ENCODE measurements at regions not wholly inside any gene's neighbourhood (a gene's known extent, or its start where the extent isn't known, plus 50 kb on each side); places are given as distances from the start of the nearest gene placed in this dataset.

GRCh38 chr2:66790651-66791181 is 355.8 kb downstream of the MEIS1 start:
- TF ChIP-seq CTCF (IDR thresholded peaks at IDR 0.05) = no peak
- no peak for TF ChIP-seq TCF7L2 (IDR thresholded peaks at IDR 0.05; ENCODE audit: low read depth, low read length)
- no peak for TF ChIP-seq REST (IDR thresholded peaks at IDR 0.05; ENCODE audit: insufficient read depth in 1 of 2, low read depth in 2 of 2, low read length in 1 of 2)
- TF ChIP-seq SIN3A (IDR thresholded peaks at IDR 0.05; ENCODE audit: borderline replicate concordance, insufficient read depth, low read depth, low read length) = no peak
- TF ChIP-seq POLR2AphosphoS5 (IDR thresholded peaks at IDR 0.05; ENCODE audit: low read depth, low read length) = no peak
